ENCODE measurements at regions not wholly inside any gene's neighbourhood (a gene's known extent, or its start where the extent isn't known, plus 50 kb on each side); places are given as distances from the start of the nearest gene placed in this dataset.

DNA sequence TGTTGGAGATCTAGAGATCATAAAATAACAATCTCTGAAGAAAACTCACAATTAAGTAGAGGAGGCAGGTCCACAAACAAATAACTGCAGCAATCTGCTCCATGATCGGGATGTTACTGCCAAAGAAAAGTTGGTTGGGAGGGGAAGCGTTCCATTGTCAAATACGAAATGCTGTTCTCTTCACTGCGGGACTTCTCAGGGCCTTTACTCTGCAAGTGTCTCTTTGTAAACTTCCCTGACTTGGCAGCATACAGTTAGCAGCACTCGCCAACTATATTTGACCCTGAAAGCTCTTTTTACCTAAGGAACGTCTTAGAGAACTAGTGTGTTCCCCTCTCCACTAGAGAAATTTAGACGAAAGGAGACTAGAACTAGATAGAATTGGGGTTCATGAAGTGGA, 780.7 kb upstream of the TBX3 start:
- TF ChIP-seq CTCF (conservative IDR thresholded peaks at IDR 0.05; ENCODE audit: low read length) (no peak), EZH2phosphoT487 (IDR thresholded peaks at IDR 0.05; ENCODE audit: borderline replicate concordance) (no peak)

Measured in Loucy (cell line).